IgD-negative memory B cell (primary cell): ENCODE measurements at regions not wholly inside any gene's neighbourhood (a gene's known extent, or its start where the extent isn't known, plus 50 kb on each side); places are given as distances from the start of the nearest gene placed in this dataset.
A peak's percentile ranks its signal among the peaks of the same experiment; 100 is the strongest.
"Not testable (repeated sequence)": the region's sequence is repeated elsewhere in the genome, so short reads cannot be mapped to it uniquely, and the experiment has no call there.

ENCODE experiments used
- H3K27ac Mint-ChIP-seq, 3 donors: one replicate each; pipeline ENCODE4 v1.8.0; 2020 to 2022; ENCODE audit warnings: mild to moderate bottlenecking in 3 of 3, mixed read lengths in 3 of 3, moderate library complexity in 1 of 3
- H3K27me3 Mint-ChIP-seq: one replicate; pipeline ENCODE4 v1.8.0; 2021; ENCODE audit warnings: mixed read lengths
- H3K36me3 Mint-ChIP-seq: one replicate; pipeline ENCODE4 v1.8.0; 2020; ENCODE audit warnings: mild to moderate bottlenecking, mixed read lengths
- H3K4me1 Mint-ChIP-seq, 3 donors: one replicate each; pipeline ENCODE4 v1.8.0; 2020 to 2022; ENCODE audit warnings: mixed read lengths in 3 of 3, mild to moderate bottlenecking in 1 of 3
- H3K4me3 Mint-ChIP-seq, 4 donors: one replicate each; pipeline ENCODE4 v1.8.0; 2020 to 2022; ENCODE audit warnings: mild to moderate bottlenecking in 4 of 4, mixed read lengths in 4 of 4, moderate library complexity in 3 of 4
- H3K9me3 Mint-ChIP-seq, 3 donors: one replicate each; pipeline ENCODE4 v1.8.0; 2020 to 2021; ENCODE audit warnings: mixed read lengths in 3 of 3, mild to moderate bottlenecking in 1 of 3

DNA sequence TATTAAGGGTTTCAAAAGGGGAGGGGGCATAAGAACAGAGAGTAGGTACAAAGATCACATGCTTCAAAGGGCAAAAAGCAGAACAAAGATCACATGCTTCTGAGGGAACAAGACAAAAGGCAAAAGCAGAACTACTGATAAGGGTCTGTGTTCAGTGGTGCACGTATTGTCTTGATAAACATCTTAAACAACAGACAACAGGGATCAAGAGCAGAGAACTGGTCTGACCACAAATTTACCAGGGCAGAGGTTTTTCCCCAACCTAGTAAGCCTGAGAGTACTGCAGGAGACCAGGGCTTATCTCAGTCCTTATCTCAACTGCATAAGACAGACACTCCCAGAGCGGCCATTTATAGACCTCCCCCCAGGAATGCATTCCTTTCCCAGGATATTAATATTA, 900.2 kb upstream of the PRKX start:
- H3K9me3 Mint-ChIP-seq = peaks cover 4 to 11% (median 7%) of the 10 kb centered on the region in 3 donors
- H3K27ac Mint-ChIP-seq = peak overlapping the region in 1 of 3 donors; percentile 67
- not testable (repeated sequence) for H3K36me3 Mint-ChIP-seq, H3K4me1 Mint-ChIP-seq, H3K27me3 Mint-ChIP-seq, H3K4me3 Mint-ChIP-seq

DNA sequence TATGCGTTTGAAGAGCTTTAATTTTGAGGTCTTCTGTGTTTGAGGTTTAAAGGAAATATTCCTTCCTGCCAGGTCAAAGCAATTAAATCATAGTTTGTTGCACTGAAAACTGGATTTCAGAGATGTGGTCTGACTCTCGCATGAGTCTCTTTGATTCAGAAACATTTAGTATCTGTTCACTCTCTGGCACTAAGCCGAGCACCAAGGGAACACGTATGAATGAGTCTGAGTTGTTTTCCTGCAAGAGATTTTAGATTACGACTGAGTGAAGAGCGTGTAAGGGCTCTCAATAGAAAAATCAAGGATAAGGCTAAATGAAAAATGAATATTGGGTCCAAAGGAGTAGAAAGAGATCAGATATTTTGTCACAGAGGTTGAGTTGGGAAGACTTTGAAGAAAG, 875.4 kb upstream of the PRKX start:
- Mint-ChIP-seq H3K9me3 (peaks cover 4 to 13% (median 5%) of the 10 kb centered on the region in 3 donors), H3K36me3 (no peaks in the 10 kb centered on the region), H3K4me3 (no peak overlapping the region), H3K27me3 (no peaks in the 10 kb centered on the region), H3K27ac (peak overlapping the region in 1 of 3 donors; percentile 32), H3K4me1 (no peaks in the 10 kb centered on the region)

DNA sequence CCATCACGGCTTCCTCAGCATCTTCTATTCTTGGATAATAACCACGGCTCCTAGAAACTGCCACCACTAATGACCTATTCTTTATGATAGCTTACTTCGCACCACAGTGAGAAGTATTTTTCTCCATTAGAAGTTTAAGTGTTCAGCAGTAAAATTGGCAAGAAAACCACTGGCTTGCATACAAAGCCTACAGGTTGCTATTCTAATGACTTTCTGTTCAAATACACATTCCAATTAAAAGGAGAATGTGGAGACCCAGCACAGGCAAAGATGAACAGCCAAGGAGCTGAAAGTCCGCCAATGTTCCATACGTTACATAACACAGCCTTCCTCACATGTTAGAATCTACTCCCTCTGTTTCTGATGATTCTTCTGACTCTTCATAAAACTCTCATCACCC, 875.0 kb upstream of the PRKX start:
- no peaks in the 10 kb centered on the region for H3K4me1 Mint-ChIP-seq
- no peak overlapping the region for H3K4me3 Mint-ChIP-seq
- H3K27me3 Mint-ChIP-seq = no peaks in the 10 kb centered on the region
- peaks cover 4 to 13% (median 5%) of the 10 kb centered on the region in 3 donors for H3K9me3 Mint-ChIP-seq
- no peaks in the 10 kb centered on the region for H3K36me3 Mint-ChIP-seq
- no peak overlapping the region for H3K27ac Mint-ChIP-seq

DNA sequence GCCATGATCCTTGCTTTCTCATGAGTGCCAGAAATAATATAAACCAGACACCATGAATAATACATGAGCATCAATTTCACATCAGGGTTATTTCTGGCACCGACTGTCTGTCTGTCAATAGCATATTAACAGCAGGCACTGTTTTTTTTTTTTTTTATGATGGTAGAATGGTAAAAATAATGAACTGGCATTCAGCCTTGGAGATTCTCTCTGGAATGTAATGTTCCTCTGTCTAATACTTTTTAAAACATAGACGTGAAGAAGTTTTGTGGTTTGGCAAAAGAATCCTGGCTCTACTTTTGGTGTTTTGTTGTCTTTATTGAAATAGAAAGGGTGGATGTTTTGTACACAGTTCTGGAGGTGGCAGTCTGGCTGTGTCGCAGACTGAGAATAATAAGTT, 874.6 kb upstream of the PRKX start:
- no peak overlapping the region for H3K4me3 Mint-ChIP-seq

DNA sequence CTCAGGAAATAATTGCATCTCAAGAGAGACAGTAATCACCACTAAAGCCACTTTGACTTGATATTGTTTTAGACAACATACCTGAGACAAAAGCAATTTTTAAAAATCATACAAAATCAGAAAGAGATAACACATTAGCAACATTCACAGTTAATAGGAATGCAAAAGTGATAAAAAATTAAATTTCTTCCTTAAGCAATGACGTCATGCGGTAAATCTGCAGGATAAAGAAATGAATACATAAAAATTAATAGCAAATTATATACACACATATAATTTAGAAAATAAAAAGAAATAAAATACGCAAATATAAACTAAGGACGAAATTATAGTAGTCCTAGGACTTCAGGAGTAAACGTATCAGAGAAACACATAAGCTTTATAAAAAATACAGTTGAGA, 866.5 kb upstream of the PRKX start:
- H3K36me3 Mint-ChIP-seq = no peaks in the 10 kb centered on the region
- H3K27ac Mint-ChIP-seq = no peak overlapping the region
- H3K9me3 Mint-ChIP-seq = peaks cover 1 to 6% (median 3%) of the 10 kb centered on the region in 3 donors
- H3K4me1 Mint-ChIP-seq = no peaks in the 10 kb centered on the region
- no peak overlapping the region for H3K4me3 Mint-ChIP-seq
- H3K27me3 Mint-ChIP-seq = peaks cover 1% of the 10 kb centered on the region

More for the DNA sequence above, 874.6 kb upstream of the PRKX start:
- Mint-ChIP-seq H3K9me3 (peaks cover 4 to 13% (median 5%) of the 10 kb centered on the region in 3 donors), H3K4me1 (no peaks in the 10 kb centered on the region), H3K36me3 (no peaks in the 10 kb centered on the region), H3K27me3 (no peaks in the 10 kb centered on the region), H3K27ac (no peak overlapping the region)

DNA sequence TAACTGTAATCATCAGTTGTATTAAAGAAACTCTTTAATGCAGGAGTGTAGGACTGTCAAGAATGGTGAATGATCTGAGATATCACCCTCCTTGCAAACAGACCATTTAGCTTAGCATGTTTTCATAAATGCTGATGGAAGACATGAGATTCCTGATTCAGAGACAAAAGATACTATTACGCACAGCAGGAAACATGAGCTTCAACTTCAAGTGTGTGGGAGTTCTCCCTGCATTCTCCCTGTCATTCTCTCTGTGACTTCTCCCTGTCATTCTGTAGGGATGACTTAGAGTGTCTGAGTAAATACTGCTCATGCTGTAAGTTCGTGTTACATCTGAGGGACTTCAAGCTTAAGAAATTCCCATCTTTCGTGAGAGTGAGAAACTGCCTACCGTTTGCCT, 866.0 kb upstream of the PRKX start:
- peaks cover 1% of the 10 kb centered on the region for H3K27me3 Mint-ChIP-seq
- H3K27ac Mint-ChIP-seq = no peak overlapping the region
- no peaks in the 10 kb centered on the region for H3K4me1 Mint-ChIP-seq
- no peaks in the 10 kb centered on the region for H3K36me3 Mint-ChIP-seq
- H3K4me3 Mint-ChIP-seq = no peak overlapping the region
- peaks cover 0 to 1% (median 1%) of the 10 kb centered on the region in 3 donors for H3K9me3 Mint-ChIP-seq

DNA sequence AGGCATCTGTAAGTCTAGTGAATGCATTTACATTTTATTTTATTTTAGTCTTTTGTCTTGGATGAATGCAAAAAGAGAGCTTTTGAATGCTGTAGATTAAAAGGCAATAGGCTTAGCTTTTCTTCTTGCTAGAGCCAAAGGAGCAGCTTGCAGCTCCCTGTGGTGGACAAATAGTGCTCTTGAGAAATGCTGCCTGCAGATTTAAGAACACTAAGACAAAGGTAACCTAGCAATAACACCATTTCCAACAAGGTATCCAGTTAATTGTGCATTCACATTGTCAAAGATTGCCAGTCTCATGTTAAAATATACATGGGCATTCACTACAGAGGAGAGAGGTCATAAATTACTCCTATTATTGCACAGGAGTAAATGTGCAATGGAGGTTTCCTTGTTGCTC, 859.2 kb upstream of the PRKX start:
- no peaks in the 10 kb centered on the region for H3K4me1 Mint-ChIP-seq
- no peak overlapping the region for H3K27ac Mint-ChIP-seq
- H3K27me3 Mint-ChIP-seq = peaks cover 1% of the 10 kb centered on the region
- peaks cover 2 to 11% (median 7%) of the 10 kb centered on the region in 3 donors for H3K9me3 Mint-ChIP-seq
- no peak overlapping the region for H3K4me3 Mint-ChIP-seq
- no peaks in the 10 kb centered on the region for H3K36me3 Mint-ChIP-seq

DNA sequence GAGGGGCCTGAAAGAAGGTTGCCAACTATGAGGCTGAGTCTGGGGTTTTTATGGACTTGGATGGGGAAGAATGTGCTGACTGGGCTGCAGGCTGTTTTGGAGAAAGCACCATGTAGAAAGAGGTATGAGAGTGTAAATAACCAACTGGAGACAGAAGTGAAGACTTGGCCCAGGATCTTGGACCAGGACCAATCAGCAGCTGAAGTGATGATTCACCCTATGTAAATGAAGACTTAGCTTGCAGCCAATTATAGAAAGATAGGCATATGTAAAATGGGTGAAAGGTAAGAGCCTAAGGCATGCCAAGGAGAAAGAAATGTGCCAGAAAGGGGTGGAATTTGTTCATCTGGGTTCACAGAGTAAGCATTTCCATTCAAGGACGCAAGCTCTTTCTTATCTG, 856.7 kb upstream of the PRKX start:
- H3K27me3 Mint-ChIP-seq = peaks cover 1% of the 10 kb centered on the region
- H3K4me3 Mint-ChIP-seq = no peak overlapping the region
- H3K9me3 Mint-ChIP-seq = peaks cover 2 to 11% (median 7%) of the 10 kb centered on the region in 3 donors
- H3K36me3 Mint-ChIP-seq = no peaks in the 10 kb centered on the region
- no peak overlapping the region for H3K27ac Mint-ChIP-seq
- H3K4me1 Mint-ChIP-seq = no peaks in the 10 kb centered on the region

DNA sequence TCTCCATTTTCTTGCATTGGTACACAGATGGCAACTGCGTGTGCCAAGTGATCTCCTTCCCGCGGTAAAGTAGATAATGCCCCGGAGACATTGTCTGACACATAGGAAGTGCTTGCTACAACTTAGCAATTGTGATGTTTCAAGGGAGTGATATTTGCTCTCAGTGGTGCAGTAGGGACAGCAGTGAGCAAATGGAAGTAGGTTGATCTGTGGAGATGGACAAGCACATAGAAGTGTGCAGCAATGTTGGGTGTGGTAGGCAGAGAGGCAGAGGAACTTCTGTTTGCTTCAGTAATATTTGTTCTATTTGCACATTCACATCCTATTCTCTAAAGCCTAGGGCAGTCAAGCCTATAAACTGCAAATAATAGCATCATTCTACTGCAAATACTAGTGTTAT, 846.7 kb upstream of the PRKX start:
- H3K4me1 Mint-ChIP-seq = no peaks in the 10 kb centered on the region
- no peaks in the 10 kb centered on the region for H3K27me3 Mint-ChIP-seq
- H3K4me3 Mint-ChIP-seq = no peak overlapping the region
- peaks cover 2% of the 10 kb centered on the region for H3K36me3 Mint-ChIP-seq
- H3K9me3 Mint-ChIP-seq = peaks cover 0 to 2% (median 0%) of the 10 kb centered on the region in 3 donors
- H3K27ac Mint-ChIP-seq = no peak overlapping the region

DNA sequence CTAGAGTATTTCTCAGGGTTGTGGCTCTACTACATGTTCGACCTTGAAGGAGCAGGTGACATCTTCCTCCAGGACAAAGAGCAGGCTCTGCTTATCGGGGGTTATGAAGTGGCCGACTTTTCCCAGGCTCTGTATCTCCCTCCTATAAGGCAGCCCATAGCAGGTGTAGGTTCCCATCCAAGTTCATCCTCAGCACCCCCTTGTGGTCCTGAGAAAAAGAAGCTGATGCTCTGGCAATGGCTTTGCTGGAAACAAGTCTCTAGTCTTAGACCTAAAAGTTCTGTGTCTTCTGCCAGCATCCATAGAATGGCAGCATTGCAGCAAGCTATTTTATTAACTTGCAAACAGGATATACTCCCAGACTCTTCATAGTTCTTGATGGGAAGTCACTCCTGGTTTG, 836.6 kb upstream of the PRKX start:
- Mint-ChIP-seq H3K27me3 (no peaks in the 10 kb centered on the region), H3K9me3 (peaks cover 0 to 3% (median 0%) of the 10 kb centered on the region in 3 donors), H3K36me3 (no peaks in the 10 kb centered on the region), H3K27ac (no peak overlapping the region), H3K4me3 (no peak overlapping the region), H3K4me1 (no peaks in the 10 kb centered on the region)

DNA sequence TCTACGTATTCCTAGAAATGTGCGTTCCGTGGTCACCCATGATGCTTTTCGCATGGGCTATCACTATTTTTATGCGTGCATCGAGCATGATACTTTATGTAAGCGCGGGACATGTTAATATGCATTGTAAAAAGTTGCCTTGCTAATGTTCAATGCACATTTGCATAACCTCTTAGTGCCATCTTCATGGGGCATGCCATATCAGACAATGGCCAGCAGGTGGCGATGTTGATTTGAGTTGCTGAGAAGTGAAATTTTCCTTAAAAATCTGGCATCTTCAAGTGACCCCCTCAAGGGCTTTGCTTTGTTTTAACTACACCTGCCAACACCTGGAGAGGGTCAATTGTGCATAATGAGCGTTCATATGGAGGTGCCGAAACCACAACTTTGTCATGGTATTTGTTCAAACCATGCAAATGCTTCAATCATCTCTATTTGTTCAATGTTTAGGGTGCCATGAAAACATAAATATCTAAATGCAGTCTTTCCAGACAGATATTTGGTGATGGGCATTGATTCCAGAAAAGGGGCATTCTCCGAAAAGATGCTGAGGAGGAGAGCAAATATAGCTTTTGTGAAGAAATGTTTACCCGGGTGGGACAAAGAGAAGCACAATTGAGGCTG, 833.9 kb upstream of the PRKX start:
- Mint-ChIP-seq H3K27me3 (no peaks in the 10 kb centered on the region), H3K4me3 (no peak overlapping the region), H3K36me3 (no peaks in the 10 kb centered on the region), H3K4me1 (no peaks in the 10 kb centered on the region), H3K9me3 (peaks cover 0 to 3% (median 0%) of the 10 kb centered on the region in 3 donors), H3K27ac (no peak overlapping the region)

DNA sequence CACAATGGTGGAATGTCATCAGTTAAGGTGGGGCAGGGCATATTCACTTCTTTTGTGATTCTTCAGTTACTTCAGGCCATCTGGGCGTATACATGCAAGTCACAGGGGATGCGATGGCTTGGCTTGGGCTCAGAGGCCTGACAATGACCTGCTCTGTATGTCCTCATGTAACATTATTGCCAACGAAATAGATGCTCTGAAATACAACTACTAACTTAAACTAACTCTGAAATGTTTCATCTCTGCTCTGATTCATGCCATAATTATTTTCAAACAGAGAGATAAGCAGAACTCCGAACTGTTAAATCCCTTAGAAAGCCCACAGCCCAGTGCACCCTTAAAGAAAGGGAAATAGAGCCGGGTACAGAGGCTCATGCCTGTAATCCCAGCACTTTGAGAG, 832.7 kb upstream of the PRKX start:
- H3K4me1 Mint-ChIP-seq, H3K4me3 Mint-ChIP-seq, H3K27me3 Mint-ChIP-seq, H3K36me3 Mint-ChIP-seq, H3K27ac Mint-ChIP-seq, H3K9me3 Mint-ChIP-seq: not testable (repeated sequence)

DNA sequence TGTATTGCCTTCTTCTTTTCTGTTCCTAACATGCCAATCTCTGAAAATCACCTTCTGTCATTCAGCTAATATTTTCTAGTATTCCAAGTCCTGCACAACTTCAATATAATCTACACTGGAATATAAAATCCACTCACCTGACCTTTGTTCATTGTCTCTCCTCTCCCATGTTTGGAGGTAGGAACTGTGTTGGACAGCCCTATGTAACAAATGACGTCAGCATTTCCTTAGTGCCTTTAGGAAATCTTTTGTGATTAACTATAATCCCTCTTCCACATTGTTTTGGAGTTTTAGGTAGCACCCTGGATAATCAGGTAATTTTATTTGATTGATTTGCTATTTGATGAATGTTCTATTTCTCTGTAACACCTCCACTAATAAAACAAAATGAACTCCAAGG, 814.8 kb upstream of the PRKX start:
- no peaks in the 10 kb centered on the region for H3K27me3 Mint-ChIP-seq
- no peaks in the 10 kb centered on the region for H3K4me1 Mint-ChIP-seq
- no peak overlapping the region for H3K27ac Mint-ChIP-seq
- no peaks in the 10 kb centered on the region for H3K36me3 Mint-ChIP-seq
- no peaks in the 10 kb centered on the region for H3K9me3 Mint-ChIP-seq
- H3K4me3 Mint-ChIP-seq = no peak overlapping the region

DNA sequence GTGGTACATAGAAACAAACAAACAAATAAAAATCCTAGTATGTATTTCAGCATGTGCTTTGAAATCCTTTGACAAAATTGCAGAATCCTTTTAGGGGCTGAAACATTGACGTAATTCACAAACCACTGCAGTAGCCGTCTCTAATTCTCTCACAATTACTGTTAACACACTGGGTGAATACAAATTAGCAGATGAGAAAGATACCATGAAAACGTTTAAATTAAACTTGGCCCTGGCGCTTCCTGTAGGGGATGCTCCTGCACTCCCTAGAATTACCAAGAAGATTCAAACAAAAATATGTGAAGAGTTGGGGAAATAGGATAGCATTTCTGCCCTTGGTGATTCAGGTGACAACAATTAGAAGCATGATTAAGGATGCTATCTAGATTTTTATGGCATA, 772.5 kb upstream of the PRKX start:
- H3K4me1 Mint-ChIP-seq = no peaks in the 10 kb centered on the region
- peaks cover 5 to 11% (median 6%) of the 10 kb centered on the region in 3 donors for H3K9me3 Mint-ChIP-seq
- H3K27ac Mint-ChIP-seq = no peak overlapping the region

DNA sequence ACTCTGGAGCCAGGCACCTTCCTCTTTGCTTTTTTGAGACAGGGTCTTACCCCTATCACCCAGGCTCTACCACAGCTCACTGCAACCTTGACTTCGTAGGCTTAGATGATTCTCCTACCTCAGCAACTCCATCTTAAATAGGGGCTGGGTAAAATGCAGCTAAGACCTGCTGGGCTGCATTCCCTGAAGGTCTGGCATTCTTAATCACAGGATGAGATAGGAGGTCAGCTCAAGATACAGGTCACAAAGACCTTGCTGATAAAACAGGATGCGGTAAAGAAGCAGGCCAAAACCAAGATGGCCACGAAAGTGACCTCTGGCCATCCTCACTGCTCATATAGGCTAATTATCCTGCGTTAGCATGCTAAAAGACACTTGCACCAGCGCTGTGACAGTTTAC, 770.8 kb upstream of the PRKX start:
- Mint-ChIP-seq H3K27me3 (no peaks in the 10 kb centered on the region), H3K9me3 (peaks cover 7 to 11% (median 11%) of the 10 kb centered on the region in 3 donors), H3K4me3 (no peak overlapping the region), H3K27ac (no peak overlapping the region), H3K4me1 (no peaks in the 10 kb centered on the region), H3K36me3 (no peaks in the 10 kb centered on the region)

More for the DNA sequence above, 772.5 kb upstream of the PRKX start:
- no peak overlapping the region for H3K4me3 Mint-ChIP-seq
- H3K36me3 Mint-ChIP-seq = no peaks in the 10 kb centered on the region
- no peaks in the 10 kb centered on the region for H3K27me3 Mint-ChIP-seq

DNA sequence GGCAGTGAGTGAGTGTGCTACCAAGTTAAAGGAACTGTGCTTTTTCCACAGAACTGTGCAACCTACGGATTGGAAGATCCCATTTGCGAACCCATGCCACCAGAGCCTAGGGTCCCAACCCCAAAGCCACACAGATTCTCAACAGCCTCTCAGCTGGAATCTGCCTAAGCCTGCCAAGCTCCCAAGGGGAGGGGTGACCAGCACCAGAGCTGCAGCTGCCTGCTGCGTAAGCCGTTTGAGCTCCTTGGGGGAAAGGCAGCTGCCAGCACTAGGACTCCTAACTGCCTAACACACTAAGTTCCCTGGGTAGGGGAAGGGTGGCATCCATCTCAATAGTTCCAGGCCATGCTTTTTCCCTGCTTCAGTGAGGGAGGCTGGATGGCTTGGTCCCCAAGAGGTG, 738.1 kb upstream of the PRKX start:
- Mint-ChIP-seq H3K9me3 (peaks cover 5 to 13% (median 8%) of the 10 kb centered on the region in 3 donors), H3K36me3 (no peaks in the 10 kb centered on the region), H3K27me3 (no peaks in the 10 kb centered on the region), H3K4me3 (no peak overlapping the region), H3K4me1 (no peaks in the 10 kb centered on the region), H3K27ac (no peak overlapping the region)
